ENCODE measurements at regions not wholly inside any gene's neighbourhood (a gene's known extent, or its start where the extent isn't known, plus 50 kb on each side); places are given as distances from the start of the nearest gene placed in this dataset.

- DNase-seq (ENCODE audit: extremely low read depth in 1 of 4, low spot score in 3 of 4) (no peak), ATAC-seq (no peak), FAIRE-seq (no peak)
- 34% methylated on average over 2 of the region's 2 CpGs for WGBS (ENCODE audit: insufficient coverage, low coverage, missing lambda C conversion rate)
- H3K27ac ChIP-seq (ENCODE audit: extremely low read depth, low read depth, low read length): no peak overlapping the region
- peaks cover 0 to 4% of the 10 kb centered on the region in 2 experiments; a peak in 1 of 5 replicates for H3K27me3 ChIP-seq (ENCODE audit: control insufficient read depth in 2 of 2, insufficient read depth in 2 of 2, low read length in 2 of 2)
- in situ Hi-C loops (cut with MboI) (no loop called here), intact Hi-C loops (cut with micrococcal nuclease) (no loop called here)
- no TSS peak for BruUV-seq (replicated peaks)
- peaks cover 0 to 7% of the 10 kb centered on the region in 2 experiments; a peak in 3 of 5 replicates for H3K4me1 ChIP-seq (replicated peaks in 1 of 2; ENCODE audit: control insufficient read depth in 2 of 2, insufficient read depth in 2 of 2, low read length in 2 of 2)
- POLR2A ChIA-PET: no interaction called here
- H3K9me1 ChIP-seq (ENCODE audit: control insufficient read depth, insufficient read depth, low read length): no peaks in the 10 kb centered on the region
- no peaks in the 10 kb centered on the region for H4K20me1 ChIP-seq (replicated peaks; ENCODE audit: control insufficient read depth, insufficient read depth, low read length)
- no peaks in the 10 kb centered on the region for H3K36me3 ChIP-seq (ENCODE audit: control insufficient read depth, insufficient read depth, low read length)
- H3K79me2 ChIP-seq (ENCODE audit: control insufficient read depth, insufficient read depth, low read length): no peaks in the 10 kb centered on the region
- no peak overlapping the region for H3K9ac ChIP-seq (ENCODE audit: insufficient read depth in 1 of 2, low read depth in 2 of 2, low read length in 2 of 2)
- no peak overlapping the region for H3K4me2 ChIP-seq (ENCODE audit: insufficient read depth, low read length)
- CTCF ChIA-PET (ENCODE audit: low intra/inter-chr PET ratio): no interaction called here
- no peak for TF ChIP-seq ZNF644 (tag; IDR thresholded peaks at IDR 0.05; ENCODE audit: low read depth)
- TF ChIP-seq SMAD2 (IDR thresholded peaks at IDR 0.05; ENCODE audit: low read depth, low read length): no peak
- TF ChIP-seq ZNF224 (CRISPR knock-in tag; IDR thresholded peaks at IDR 0.05): no peak
- TF ChIP-seq CEBPG (CRISPR knock-in tag; IDR thresholded peaks at IDR 0.05): no peak
- TF ChIP-seq CEBPG (tag; conservative IDR thresholded peaks at IDR 0.05 in 1 of 2, IDR thresholded peaks at IDR 0.05 in 1 of 2): peak; percentile 25 to 52; a peak in 3 of 4 replicates
- TF ChIP-seq CEBPB (tag; IDR thresholded peaks at IDR 0.05): peak; percentile 74
- no peak for TF ChIP-seq EP400 (IDR thresholded peaks at IDR 0.05)
- no peak for TF ChIP-seq NCOR1 (IDR thresholded peaks at IDR 0.05)
- no peak for TF ChIP-seq SMARCE1 (IDR thresholded peaks at IDR 0.05)
- no peak for TF ChIP-seq KLF16 (IDR thresholded peaks at IDR 0.05)
- no peak for TF ChIP-seq SMAD4 (CRISPR knock-in tag; conservative IDR thresholded peaks at IDR 0.05)
- no peak for TF ChIP-seq ZNF184 (CRISPR knock-in tag; IDR thresholded peaks at IDR 0.05)
- no peak for TF ChIP-seq TCF7 (IDR thresholded peaks at IDR 0.05; ENCODE audit: borderline replicate concordance)
- TF ChIP-seq ZKSCAN8 (CRISPR knock-in tag; IDR thresholded peaks at IDR 0.05): no peak
- TF ChIP-seq MAZ (CRISPR knock-in tag; conservative IDR thresholded peaks at IDR 0.05 in 1 of 2, IDR thresholded peaks at IDR 0.05 in 1 of 2): no peak
- TF ChIP-seq KLF6 (CRISPR knock-in tag; IDR thresholded peaks at IDR 0.05; ENCODE audit: borderline replicate concordance): no peak
- no peak overlapping the region for H2AFZ ChIP-seq (ENCODE audit: low read depth, low read length)
- H3K4me3 ChIP-seq: no peak overlapping the region
- H3K9me3 ChIP-seq (replicated peaks; ENCODE audit: control insufficient read depth, insufficient read depth, low read depth, low read length): no peaks in the 10 kb centered on the region
Observed at GRCh38 chr15:35627696-35628095, 81.7 kb upstream of the DPH6 start.
